Skeletal muscle cell (primary cell): ENCODE measurements at regions not wholly inside any gene's neighbourhood (a gene's known extent, or its start where the extent isn't known, plus 50 kb on each side); places are given as distances from the start of the nearest gene placed in this dataset.

ENCODE experiments used
- DNase-seq: peaks from one replicate; pipeline ENCODE4 v3.0.0-alpha.2; 2010; ENCODE audit warnings: low read depth
- H3K4me3 ChIP-seq: 2 replicates; pipeline ENCODE4 v1.5.1; 2011; ENCODE audit warnings: low read depth, mild to moderate bottlenecking, control low read depth, low read length, moderate library complexity

DNA sequence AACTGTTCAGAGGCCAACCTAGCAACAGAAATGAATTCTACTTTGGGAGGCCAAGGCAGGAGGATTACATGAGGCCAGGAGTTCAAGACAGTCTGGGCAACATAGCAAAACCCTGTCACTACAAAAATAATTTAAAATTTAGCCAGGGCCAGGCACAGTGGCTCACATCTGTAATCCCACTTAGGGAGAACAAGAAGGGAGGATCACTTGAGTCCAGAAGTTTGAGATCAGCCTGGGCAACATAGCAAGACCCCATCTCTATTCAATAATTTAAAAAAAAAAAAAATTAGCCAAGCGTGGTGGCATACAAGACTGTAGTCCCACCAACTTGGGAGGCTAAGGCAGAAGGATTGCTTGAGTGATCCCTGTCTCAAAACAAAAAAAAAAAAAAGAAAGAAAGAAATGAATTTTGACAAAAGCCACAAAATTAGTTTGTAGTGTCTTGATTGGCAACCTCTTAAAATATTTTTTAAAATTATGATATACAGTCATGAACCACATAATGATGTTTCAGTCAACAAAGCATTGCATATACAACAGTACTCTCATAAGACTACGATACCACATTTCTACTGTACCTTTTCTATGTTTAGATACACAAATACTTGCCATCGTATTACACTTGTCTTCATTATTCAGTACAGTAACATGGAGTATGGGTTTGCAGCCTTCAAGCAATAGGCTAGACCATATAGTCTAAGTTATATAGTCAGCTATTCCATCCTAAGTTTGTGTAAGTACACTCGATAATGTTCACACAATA is 130.7 kb downstream of the ZFP36L2 start:
- no peak overlapping the region for H3K4me3 ChIP-seq
- DNase-seq = no peak

DNA sequence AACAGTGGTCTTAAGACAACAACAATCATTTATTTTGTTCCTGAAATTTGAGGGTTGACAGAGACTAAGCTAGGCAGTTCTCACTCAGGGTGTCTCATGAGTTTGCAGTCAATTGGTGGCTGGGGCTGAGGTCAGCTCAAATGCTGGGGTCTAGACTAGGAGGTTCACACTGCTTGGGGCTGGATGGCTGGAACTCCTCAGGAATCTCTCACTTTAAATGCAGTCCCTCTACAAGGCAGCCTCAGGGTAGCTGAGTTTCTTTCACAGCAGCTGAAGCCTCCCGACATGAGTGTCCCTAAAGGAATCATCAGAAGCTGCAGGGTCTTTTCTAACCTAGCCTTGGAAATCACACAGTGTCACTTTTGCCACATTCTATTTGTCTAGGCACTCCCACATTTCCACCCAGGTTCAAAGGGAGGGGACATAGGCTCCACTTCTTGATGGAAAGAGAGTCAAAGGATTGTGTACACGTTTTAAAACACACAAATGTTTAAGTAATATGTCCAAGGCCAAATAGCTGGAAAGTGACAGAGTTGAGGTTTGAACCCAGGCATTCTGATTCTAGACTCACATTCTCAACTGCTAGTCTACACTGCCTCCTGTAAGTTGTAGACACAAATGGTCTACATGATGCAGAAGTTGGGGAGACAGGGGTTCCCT is 133.8 kb downstream of the ZFP36L2 start:
- no peak for DNase-seq
- no peak overlapping the region for H3K4me3 ChIP-seq

DNA sequence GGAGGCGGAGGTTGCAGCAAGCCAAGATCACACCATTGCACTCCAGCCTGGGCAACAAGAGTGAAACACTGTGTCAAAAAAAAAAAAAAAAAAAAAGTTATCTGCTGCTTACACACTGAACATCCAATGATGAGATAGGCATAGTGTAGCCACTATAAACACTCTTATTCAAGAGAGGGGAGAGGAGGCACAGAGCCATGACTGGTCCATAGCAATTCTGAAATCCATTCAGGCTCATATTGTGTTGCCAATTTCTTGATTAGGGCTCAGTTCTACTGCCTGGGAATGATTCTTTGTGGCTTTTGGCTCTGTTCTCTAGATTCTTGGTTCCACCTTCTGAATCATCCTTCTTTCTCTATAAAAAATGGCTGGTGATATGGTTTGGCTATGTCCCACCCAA is 136.1 kb downstream of the ZFP36L2 start:
- DNase-seq = no peak
- no peak overlapping the region for H3K4me3 ChIP-seq

DNA sequence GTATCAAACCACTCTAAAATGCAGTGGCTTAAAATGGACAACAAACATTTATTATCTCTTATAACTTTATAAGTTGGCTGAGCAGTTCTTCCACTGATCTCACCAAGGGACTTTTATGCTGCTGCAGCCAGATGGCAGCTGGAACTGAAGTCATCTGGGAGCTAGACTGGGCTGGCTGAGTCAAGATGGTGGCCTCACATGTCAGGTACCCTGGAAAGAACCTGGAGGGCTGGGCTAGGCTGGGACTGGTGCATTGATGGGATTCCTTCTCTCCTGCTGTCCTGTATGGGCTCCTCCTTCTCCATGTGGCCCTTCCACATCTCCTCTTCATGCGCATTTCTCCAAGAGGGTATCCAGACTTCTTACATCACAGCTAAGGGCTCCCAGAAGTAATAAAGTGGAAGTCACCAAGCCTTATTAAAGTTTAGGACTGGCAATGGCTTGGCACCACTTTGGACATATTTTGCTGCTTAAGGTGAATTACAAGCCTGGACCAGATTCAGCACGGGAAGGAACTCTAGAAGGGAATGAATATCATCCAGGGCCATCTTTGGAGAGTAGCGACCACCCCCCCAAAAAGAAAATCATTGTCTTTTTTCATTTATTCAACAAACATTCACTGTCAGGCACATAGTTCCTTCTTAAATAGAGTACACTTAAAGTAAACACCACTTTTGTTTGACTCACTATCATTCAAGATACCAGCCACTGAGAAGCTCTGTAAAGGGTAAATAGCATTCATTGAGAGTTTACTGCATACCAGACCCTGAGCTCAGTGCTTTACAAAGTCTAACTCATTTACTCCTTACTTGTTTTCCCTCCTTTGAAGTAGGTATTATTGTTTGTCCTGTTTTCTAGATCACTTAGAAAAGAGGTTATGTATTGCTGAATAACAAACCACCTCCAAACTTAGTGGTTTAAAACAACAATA is 138.0 kb downstream of the ZFP36L2 start:
- no peak overlapping the region for H3K4me3 ChIP-seq
- DNase-seq = no peak

DNA sequence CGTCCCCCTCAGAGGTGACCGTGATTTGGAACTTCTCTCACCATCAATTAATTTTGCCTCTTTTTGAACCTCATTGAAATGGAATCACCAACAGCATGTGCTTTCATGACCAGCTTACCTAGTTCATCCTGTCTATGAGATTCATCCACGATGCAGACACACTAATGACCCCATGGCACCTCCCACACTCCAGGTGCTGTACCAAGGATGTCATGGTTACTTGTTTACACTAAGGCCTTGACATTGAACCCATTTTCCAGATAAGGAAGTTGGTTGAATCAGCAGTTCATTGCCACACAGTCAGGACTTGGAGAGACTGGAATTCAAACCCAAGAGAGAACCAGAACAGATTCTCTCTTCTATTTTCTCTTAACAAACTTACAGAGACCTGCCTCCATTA is 139.0 kb downstream of the ZFP36L2 start:
- DNase-seq = no peak
- no peak overlapping the region for H3K4me3 ChIP-seq

DNA sequence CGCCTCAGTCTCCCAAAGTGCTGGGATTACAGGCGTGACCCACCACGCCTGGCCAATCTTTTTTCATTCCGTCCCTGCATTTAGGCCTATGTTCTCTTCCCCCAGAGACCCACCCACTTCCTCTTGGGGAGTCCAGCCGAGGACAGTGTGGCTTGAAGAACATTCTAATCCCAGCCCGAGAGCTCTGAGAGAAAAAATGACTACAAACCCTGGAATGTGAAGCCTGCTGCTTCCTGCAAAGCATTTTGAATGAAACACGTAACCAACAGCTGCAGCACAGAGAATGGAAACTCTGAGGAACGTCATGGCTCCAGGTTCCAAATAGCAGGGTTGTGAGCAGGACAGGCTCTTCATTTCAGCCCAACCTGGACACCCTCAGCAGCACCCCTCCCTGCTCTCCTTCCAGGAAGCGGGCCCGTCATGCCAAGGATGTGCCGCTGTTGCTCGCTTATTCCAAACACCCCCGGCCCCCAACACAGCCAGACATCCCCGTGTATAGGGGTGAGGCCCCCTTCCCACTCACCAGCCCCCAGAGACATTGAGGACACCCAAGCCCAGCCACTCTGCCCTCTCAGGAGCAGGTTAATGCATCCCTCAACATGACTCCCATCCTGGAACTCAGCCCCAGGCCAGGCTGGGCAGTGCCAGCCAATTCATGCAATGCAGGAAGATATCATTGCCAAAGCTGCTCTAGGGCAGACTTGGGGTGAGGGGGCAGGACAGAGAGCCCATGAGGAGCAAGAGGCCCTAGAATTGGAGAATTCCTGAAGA is 139.8 kb downstream of the ZFP36L2 start:
- DNase-seq = peak; percentile 99
- no peak overlapping the region for H3K4me3 ChIP-seq

DNA sequence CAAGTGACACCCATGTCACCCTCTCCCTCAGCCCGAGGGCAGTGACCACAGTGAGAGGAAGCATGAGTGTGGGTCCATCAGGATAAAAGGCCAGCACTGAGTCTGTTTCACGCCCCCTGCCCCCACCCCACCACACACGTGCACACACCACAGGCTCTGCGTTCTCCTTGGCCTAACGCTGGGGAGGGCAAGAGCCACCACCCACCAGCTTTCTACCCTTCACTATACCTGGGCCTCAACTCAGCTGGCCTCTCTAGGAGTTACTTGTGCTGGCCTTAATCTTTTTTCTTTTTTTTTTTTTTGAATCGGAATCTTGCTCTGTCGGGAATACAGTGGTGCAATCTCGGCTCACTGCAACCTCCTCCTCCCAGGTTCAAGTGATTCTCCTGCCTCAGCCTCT is 140.5 kb downstream of the ZFP36L2 start:
- no peak for DNase-seq
- H3K4me3 ChIP-seq = no peak overlapping the region

DNA sequence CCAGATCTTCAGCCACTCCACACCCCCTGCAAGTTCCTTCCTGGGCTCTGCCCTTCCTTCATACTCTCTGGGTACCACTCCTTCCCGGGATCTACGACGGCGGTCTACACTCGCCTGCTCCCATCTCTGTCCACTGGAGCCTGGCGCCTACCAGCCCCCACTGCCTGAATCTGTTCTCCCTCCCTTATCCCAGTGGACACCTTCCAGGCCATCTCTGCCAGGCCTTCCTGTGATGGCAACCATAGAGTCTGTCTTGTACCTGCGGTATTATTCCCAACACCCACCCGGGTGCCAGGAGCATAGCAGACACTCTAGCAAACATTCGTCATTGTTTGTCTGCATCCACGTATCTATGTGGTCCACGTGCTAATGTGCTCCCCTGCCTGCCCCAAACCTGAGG is 140.9 kb downstream of the ZFP36L2 start:
- no peak overlapping the region for H3K4me3 ChIP-seq
- no peak for DNase-seq

DNA sequence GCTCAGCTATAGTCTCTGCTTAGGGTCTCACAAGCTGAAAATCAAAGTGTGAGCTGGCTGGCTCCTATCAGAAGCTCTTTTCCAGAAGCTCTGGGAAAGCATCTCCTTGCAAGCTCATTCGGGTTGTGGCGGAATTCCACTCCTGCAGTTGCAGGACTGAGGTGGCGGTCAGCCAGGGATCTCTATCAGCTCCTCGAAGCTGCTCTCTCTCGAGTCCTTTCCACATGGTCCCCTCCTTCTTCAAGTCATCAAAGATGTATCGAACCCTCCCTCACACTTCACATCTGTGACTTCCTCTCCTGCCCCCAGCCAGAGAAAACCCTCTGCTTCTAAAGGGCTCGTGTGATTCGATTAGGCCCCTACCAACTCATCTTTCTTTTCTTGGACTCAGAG is 141.7 kb downstream of the ZFP36L2 start:
- H3K4me3 ChIP-seq = no peak overlapping the region
- no peak for DNase-seq

DNA sequence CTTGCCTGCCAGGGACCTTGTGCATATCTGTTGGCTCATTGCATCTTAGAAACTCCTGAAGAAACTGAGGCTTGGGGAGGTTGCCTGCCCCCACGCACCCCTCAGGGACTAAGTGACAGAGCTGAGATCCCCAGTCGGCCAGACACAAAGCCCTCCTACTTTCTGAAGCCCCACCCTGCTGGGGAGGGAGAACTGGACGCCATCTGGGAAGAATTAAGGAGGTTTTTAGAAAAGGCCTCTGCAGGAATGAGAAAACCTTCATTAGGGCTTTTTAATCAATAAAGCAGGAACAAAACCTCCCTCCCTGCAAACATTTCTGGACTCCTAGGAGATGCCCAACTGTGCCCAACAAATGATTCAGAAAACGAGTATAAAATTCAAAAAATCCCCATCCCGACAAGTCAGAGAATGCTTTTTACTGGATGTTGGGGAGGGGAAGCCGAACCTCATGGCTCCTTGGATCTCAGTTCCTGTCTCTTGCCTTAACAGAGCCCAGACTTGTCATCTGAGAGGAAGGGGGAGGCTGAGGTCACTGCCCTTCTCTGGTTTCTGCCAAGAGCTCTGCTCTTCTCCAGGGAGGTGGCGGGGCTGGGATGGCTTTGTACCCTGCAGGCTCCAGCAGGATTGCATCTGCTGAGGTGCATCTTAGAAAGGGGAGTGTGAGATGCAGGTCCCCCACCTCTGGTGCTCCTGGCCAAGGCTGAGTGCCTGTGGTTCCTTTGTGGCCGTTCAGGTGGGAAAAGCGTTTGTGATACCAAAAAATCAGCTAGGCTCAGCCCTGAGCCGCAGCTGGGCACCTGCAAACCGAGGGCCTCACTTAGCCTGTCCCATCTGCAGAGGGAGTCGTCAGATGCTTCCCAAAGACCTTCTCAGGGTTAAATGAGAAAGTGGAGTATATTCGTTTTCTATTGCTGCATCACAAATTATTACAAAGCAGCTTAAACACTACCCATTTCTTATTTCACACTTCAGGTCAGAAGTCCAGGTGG is 142.4 kb downstream of the ZFP36L2 start:
- DNase-seq = no peak

DNA sequence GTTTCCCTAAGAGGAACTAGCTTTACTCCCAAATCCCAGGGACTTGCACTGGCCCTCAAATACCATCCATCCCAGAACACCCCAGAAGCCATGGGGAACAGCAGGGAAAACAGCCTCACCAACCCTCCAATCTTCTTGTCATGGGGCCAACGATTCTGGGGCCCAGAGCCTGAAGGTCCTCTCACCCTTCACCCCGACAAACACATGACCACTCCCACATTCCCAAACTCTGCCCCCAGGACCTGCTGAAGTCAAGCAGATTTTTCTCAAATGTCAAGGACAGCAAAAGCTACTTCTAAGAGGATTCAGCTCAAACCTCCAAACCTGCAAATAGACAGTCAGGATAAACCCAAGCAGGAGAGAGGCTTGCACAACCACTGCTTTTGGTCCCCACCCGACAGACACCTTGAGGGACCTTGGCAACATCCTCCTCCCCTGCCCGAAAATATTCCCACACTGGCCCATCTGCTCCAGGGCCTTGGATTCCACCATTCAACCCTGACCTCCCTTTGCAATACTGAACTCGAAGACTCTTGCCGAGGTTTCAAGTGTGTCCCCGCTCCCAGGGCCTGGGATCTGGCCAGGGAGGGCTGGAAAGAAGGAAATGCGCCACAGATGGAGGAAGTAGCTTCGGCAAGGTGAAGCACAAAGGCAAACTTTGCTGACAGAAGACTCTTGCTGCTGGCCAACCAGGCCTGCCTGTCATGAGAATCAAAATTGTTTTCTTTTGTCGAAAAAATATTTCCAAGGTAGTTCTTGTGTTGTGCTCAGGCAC is 143.3 kb downstream of the ZFP36L2 start:
- H3K4me3 ChIP-seq = no peak overlapping the region
- no peak for DNase-seq

More for the DNA sequence above, 142.4 kb downstream of the ZFP36L2 start:
- no peak overlapping the region for H3K4me3 ChIP-seq

DNA sequence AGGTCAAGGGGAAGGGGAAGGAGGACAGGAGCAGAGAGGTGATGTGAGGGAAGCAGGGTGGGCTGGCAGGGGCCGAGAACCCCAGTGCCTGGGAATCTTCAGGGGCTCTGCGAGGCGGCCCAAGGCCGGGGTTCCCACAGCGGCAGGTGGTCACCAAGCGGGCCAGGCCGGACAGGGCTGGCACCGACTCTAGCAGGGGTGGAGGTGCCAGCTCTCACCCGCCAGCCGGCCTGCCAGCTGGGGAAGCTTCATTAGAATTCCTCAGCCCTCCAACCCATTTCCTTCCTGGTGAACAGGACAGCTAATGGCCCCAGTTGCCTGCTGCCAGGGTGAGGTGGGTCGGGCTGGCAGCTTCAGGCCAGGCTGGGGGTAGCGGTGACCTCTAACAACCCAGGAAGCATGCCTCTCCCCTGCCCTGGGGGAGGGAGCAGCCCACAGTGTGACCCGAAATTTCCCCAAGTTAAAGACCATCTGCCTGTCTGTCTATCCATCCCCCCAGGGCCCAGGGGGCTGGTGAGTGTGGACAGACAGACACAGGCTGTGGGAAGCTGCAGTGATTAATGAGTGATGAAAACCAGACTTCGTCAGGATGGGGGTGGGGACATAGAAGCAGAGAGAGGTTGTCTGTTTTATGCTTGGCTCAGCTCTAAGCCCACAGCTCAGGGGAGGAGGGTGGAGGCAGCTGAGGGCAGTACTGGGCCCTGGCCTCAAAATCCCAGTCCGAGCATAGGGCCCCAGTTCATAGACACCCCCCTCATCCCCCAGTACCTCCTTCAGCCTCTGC is 144.1 kb downstream of the ZFP36L2 start:
- DNase-seq = peak; percentile 92
- H3K4me3 ChIP-seq = no peak overlapping the region

DNA sequence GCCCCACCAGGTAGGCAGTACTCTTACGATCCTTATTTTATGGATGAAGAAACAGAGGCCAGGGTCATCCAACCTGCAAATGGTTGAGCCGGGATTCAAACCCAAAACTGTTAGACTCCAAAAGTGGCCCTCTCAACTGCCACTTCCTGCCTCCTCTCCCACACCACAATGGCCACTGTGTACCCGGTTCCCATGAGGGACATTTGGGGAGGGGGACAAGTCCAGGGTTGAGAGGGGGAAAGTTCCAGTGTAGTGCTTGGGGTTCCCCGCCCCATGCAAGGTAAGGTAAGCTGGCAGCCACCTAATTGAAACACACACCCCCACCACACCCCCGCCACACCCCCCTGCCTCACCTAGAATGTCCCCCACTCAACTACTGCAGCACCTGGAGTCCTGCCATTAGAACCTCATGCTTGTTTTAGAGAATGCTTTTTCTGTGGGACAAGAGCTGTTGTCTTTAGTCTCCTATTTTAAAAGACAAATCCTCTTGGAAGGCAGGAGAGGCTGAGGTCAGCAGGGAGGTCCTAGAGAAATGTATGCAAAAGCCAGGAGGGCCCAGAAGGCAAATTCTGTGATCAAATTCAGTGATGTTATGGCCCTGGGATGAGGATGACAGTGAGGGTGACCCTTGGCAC is 145.2 kb downstream of the ZFP36L2 start:
- no peak overlapping the region for H3K4me3 ChIP-seq
- no peak for DNase-seq

DNA sequence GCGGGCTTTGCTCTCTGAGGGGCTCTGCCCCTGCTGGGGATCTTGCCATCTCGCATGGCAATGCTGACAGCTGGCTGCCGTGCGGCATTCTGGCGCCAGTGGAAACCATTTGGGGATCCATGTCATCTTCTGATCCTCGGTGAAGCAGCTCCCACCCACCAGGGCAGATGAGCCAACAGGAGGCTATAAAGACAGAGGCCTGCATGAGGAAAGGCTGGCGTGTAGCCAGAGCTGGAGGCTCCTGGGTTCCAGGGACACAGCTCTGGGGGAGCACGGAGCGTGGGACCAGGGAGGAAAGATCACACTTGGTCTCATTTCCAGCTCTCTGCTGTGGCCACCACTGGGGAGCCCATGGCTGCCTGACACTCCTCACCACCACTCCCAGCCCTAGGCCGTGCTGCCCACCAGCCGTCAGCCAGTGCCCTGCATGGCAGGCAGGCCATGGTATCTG is 145.8 kb downstream of the ZFP36L2 start:
- DNase-seq = no peak
- H3K4me3 ChIP-seq = no peak overlapping the region

DNA sequence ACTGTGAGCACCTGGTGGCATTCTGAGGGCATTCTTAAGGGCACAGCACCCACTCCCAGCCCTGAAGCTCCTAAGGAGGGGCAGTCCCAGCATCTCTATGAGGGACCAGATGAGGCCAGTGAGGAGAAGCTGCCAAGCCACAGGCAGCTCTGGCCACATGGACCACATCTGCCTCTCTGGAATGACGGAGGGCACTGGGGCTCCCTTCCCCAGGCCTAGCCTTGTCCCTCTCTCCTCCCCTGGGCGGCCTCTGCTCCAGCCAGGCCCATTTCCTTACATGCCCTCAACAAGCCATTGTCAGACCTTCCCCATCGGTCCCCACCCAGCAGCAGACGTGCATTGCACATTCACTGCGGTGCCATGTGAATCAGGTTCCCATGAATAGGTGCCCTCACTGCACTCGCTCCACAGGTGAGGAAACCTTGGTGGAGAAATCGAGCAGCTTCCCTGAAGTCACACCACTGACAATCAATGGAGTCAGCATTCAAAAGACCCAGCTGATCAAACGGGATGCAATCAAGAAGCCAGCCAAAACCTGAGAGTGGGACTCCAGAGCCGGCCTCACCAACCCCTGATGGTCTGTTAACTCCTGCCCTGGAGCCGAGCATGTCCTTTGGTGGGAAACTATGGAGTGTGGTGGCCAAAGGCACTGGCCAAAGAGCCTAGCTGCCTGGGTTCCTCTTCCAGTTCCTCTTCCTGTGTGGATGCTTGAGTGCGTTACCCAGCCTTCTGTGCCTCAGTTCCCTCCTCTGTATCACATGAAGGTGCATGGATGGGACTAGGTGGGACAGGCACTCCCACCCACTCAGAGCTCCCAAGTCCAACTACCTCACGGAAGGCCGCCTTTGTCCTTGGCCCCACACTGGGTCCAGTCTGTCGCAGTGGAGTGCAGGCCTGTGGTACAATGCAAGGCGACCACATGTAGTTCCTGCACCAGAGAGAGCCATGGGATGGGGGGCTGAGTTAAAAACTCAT is 147.3 kb downstream of the ZFP36L2 start:
- no peak for DNase-seq
- H3K4me3 ChIP-seq = no peak overlapping the region
